NT2/D1 (cell line): ENCODE measurements at regions not wholly inside any gene's neighbourhood (a gene's known extent, or its start where the extent isn't known, plus 50 kb on each side); places are given as distances from the start of the nearest gene placed in this dataset.

Experiments
- YY1 ChIP-seq: IDR thresholded peaks from 2 replicates; pipeline ENCODE4 v1.6.1; 2011; ENCODE audit not compliant: insufficient read length, insufficient read depth
- ZNF274 ChIP-seq: IDR thresholded peaks from 2 replicates; pipeline ENCODE4 v1.6.1; 2011; ENCODE audit warnings: mild to moderate bottlenecking, low read depth, low read length

DNA sequence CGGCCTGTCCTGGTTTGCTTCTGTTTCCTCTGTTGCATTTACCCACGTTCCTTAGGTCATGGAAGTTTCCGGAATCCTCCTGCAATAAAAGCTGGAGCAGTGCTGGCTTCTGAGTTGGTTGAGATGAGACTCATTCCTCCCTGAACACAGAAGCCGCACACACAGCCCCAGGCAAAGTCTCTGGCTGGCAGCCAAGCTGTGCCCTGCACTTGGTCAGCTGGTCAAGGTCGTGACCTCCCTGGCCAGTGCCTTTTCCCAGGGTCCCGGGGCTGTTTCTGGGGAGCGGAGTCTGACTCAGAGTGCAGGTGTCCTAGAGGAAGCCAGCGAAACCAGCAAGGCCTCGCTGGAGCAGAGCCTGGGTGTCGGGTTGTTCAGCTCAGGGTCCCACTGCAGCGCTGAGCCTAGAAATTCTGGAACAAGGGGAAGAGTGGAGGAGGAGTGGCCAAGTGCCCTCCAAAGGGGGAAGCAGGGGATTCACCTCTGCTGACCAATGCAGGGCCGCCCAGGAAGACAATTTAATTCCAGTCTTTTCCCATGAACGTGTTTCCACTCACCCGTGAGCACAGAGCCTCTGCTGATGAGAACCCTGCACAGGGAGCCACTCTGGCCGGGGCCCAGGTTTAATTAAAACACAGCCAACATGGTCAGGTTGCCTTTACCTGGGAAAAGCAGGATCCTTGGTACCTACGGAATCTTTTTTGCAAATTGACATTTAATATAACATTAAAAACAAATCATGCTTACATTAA lies 245.5 kb upstream of the PPP2R2D start:
- TF ChIP-seq ZNF274 = no peak
- no peak for TF ChIP-seq YY1
